ENCODE measurements at regions not wholly inside any gene's neighbourhood (a gene's known extent, or its start where the extent isn't known, plus 50 kb on each side); places are given as distances from the start of the nearest gene placed in this dataset.

DNA sequence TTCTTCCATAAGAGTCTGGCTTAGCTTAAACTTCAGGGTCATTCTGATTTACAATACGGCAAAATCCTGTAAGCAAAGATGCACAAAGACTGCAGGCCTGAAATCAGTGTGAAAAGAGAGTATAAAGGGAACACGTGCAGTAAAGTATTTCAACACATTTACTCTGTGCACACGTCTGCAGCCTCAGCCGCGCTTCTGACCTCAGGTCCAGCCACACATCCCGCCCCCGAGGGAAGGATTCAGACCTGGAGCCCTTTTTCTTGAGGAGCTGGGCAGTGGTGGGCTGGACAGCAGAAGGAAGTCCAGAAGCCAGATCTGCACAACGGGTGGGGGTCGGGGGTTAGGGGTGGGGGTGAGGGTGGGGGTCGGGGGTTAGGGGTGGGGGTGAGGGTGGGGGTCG is 58.9 kb upstream of the FAM20C start:
- TF ChIP-seq CTCF (IDR thresholded peaks at IDR 0.05) = no peak
- TF ChIP-seq POLR2A (IDR thresholded peaks at IDR 0.05) = no peak
- H3K9me3 ChIP-seq = no peaks in the 10 kb centered on the region
- WGBS, 4 donors = 54 to 68% (median 62%) methylated on average over 11 of the region's 11 CpGs
- no peak overlapping the region for H3K4me3 ChIP-seq
- intact Hi-C loops (cut with DNase I) = no loop called here
- ATAC-seq = no peak
- peaks cover 0 to 30% (median 16%) of the 10 kb centered on the region in 12 donors for H3K4me1 ChIP-seq
- H3K36me3 ChIP-seq = no peaks in the 10 kb centered on the region
- DNase-seq = no peak
- no peak overlapping the region for H3K27ac ChIP-seq
- H3K27me3 ChIP-seq = no peaks in the 10 kb centered on the region

DNA sequence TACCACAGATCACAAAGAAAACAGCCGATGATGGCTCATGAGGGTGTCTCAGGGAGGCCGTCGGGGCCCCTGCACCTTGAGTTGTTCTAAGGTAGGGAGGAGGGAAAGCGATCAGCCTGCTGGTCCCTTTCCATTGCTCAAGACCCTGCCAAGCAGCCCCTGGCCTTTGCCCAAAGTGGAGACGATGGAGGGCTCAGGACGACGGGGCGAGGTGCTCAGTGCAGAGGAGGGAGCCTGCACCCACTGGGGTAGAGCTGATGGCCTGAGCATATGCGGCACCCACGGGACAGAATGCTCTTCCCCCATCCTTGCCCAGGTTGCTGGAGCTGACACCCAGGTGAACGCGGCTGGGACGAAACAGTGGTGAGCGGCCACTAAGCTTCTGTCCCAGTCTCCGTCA is 58.3 kb upstream of the FAM20C start:
- intact Hi-C loops (cut with DNase I) = no loop called here
- TF ChIP-seq CTCF (IDR thresholded peaks at IDR 0.05) = no peak
- no peak for TF ChIP-seq POLR2A (IDR thresholded peaks at IDR 0.05)
- H3K4me3 ChIP-seq = no peak overlapping the region
- DNase-seq (peak in 1 of 5 donors; percentile 20), ATAC-seq (no peak)
- H3K27ac ChIP-seq = no peak overlapping the region
- H3K4me1 ChIP-seq = peaks cover 0 to 29% (median 16%) of the 10 kb centered on the region in 12 donors
- 79 to 90% (median 85%) methylated on average over 13 to 15 of the region's 15 CpGs for WGBS, 4 donors
- H3K9me3 ChIP-seq = no peaks in the 10 kb centered on the region
- no peaks in the 10 kb centered on the region for H3K36me3 ChIP-seq
- no peaks in the 10 kb centered on the region for H3K27me3 ChIP-seq

DNA sequence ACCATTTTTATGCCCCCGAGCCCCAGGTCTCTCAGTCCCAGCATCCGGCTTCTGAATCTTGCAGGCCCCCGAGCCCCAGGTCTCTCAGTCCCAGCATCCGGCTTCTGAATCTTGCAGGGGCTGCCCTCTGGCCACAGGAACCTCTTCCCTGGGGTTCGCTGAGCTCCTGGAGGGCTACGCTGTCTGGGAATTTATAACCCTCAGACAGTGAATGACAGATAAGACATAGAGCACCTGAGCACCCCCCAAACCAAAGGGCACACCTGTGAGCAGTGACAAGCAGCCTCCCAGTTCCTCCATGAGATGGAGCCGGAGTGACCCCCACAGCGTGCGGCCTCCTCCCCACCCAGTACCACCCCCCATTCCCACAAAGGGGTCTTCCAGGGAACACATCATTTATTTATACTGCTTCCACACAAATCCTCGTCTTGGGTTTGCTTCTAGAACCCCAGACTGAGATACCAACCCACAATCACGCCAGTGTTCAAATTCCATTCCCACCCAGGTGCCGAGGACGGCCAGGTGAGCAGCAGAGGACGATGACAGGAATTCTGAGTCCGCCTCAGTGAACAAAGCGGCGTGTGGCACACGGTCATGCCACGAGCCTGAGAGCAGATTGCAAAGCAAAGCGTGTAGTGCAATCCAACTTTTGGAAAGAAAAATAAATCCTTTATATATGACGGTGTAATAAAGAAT is 57.7 kb upstream of the FAM20C start:
- no peaks in the 10 kb centered on the region for H3K27me3 ChIP-seq
- intact Hi-C loops (cut with DNase I) = no loop called here
- peaks cover 0 to 23% (median 13%) of the 10 kb centered on the region in 12 donors for H3K4me1 ChIP-seq
- ATAC-seq = no peak
- H3K36me3 ChIP-seq = no peaks in the 10 kb centered on the region
- H3K27ac ChIP-seq = no peak overlapping the region
- H3K9me3 ChIP-seq = no peaks in the 10 kb centered on the region
- 87 to 91% (median 88%) methylated on average over 19 to 21 of the region's 21 CpGs for WGBS, 4 donors
- no peak overlapping the region for H3K4me3 ChIP-seq
- no peak for DNase-seq
- TF ChIP-seq CTCF (IDR thresholded peaks at IDR 0.05) = no peak
- no peak for TF ChIP-seq POLR2A (IDR thresholded peaks at IDR 0.05)

GRCh38 chr7:135257-135653 is 57.1 kb upstream of the FAM20C start:
- intact Hi-C loops (cut with DNase I) = no loop called here
- ATAC-seq = no peak

More at GRCh38 chr7:135257-135653, 57.1 kb upstream of the FAM20C start:
- DNase-seq = no peak
- H3K27ac ChIP-seq = no peak overlapping the region
- no peaks in the 10 kb centered on the region for H3K27me3 ChIP-seq
- no peak overlapping the region for H3K4me3 ChIP-seq
- peaks cover 0 to 18% (median 10%) of the 10 kb centered on the region in 12 donors for H3K4me1 ChIP-seq
- no peaks in the 10 kb centered on the region for H3K9me3 ChIP-seq
- H3K36me3 ChIP-seq = no peaks in the 10 kb centered on the region
- TF ChIP-seq CTCF (IDR thresholded peaks at IDR 0.05) (no peak), POLR2A (IDR thresholded peaks at IDR 0.05) (no peak)
- 91 to 96% (median 94%) methylated on average over 7 of the region's 7 CpGs for WGBS, 4 donors
